ENCODE measurements at regions not wholly inside any gene's neighbourhood (a gene's known extent, or its start where the extent isn't known, plus 50 kb on each side); places are given as distances from the start of the nearest gene placed in this dataset.
"Not testable (repeated sequence)": the region's sequence is repeated elsewhere in the genome, so short reads cannot be mapped to it uniquely, and the experiment has no call there.

- H3K27ac ChIP-seq: no peak overlapping the region
Observed at GRCh38 chr3:31197941-31198340, 303.5 kb upstream of the GADL1 start.

GRCh38 chr3:31198890-31199289 lies 304.4 kb upstream of the GADL1 start:
- DNase-seq: no peak
- Histone ChIP-seq H3K4me3 (no peak overlapping the region), H3K27ac (no peak overlapping the region), H3K9me3 (no peaks in the 10 kb centered on the region), H3K4me1 (peaks cover 0 to under 1% (median 0%) of the 10 kb centered on the region in 4 donors), H3K36me3 (no peaks in the 10 kb centered on the region), H3K27me3 (no peaks in the 10 kb centered on the region)
- intact Hi-C loops (cut with DNase I; ENCODE audit: low total_unique reads): no loop called here
- no peak for TF ChIP-seq EP300 (IDR thresholded peaks at IDR 0.05)
- TF ChIP-seq POLR2AphosphoS5 (IDR thresholded peaks at IDR 0.05): no peak
- TF ChIP-seq POLR2A (IDR thresholded peaks at IDR 0.05): no peak
- TF ChIP-seq CTCF (IDR thresholded peaks at IDR 0.05): no peak

More at GRCh38 chr3:31197941-31198340, 303.5 kb upstream of the GADL1 start:
- H3K4me3 ChIP-seq: no peak overlapping the region
- intact Hi-C loops (cut with DNase I; ENCODE audit: low total_unique reads): no loop called here
- TF ChIP-seq CTCF (IDR thresholded peaks at IDR 0.05): no peak
- TF ChIP-seq POLR2A (IDR thresholded peaks at IDR 0.05): no peak
- TF ChIP-seq POLR2AphosphoS5 (IDR thresholded peaks at IDR 0.05): no peak
- TF ChIP-seq EP300 (IDR thresholded peaks at IDR 0.05): no peak
- no peaks in the 10 kb centered on the region for H3K36me3 ChIP-seq
- no peaks in the 10 kb centered on the region for H3K9me3 ChIP-seq
- no peaks in the 10 kb centered on the region for H3K4me1 ChIP-seq
- DNase-seq: no peak
- H3K27me3 ChIP-seq: no peaks in the 10 kb centered on the region
- 66 to 84% (median 82%) methylated on average over 2 of the region's 2 CpGs for whole genome bisulfite sequencing, 5 donors

- Histone ChIP-seq H3K27ac (no peak overlapping the region), H3K4me1 (peaks cover 0 to 3% (median 0%) of the 10 kb centered on the region in 4 donors), H3K4me3 (no peak overlapping the region), H3K9me3 (no peaks in the 10 kb centered on the region), H3K36me3 (no peaks in the 10 kb centered on the region), H3K27me3 (no peaks in the 10 kb centered on the region)
- intact Hi-C loops (cut with DNase I; ENCODE audit: low total_unique reads): no loop called here
- DNase-seq: no peak
- WGBS, 5 donors: 40 to 57% (median 42%) methylated on average over 5 of the region's 5 CpGs
- no peak for TF ChIP-seq POLR2AphosphoS5 (IDR thresholded peaks at IDR 0.05)
- no peak for TF ChIP-seq CTCF (IDR thresholded peaks at IDR 0.05)
- TF ChIP-seq POLR2A (IDR thresholded peaks at IDR 0.05): no peak
- TF ChIP-seq EP300 (IDR thresholded peaks at IDR 0.05): no peak
Observed at GRCh38 chr3:31203960-31204795, 309.7 kb upstream of the GADL1 start.

GRCh38 chr3:31204796-31205056 lies 310.3 kb upstream of the GADL1 start:
- DNase-seq; intact Hi-C loops (cut with DNase I; ENCODE audit: low total_unique reads): not testable (repeated sequence)
- 81 to 91% (median 86%) methylated on average over 4 of the region's 4 CpGs for WGBS, 5 donors

GRCh38 chr3:31210068-31210645 lies 315.7 kb upstream of the GADL1 start:
- 80 to 84% (median 82%) methylated on average over 5 of the region's 5 CpGs for WGBS, 5 donors

More at GRCh38 chr3:31204796-31205056, 310.3 kb upstream of the GADL1 start:
- H3K27me3 ChIP-seq, H3K36me3 ChIP-seq, H3K4me3 ChIP-seq, H3K27ac ChIP-seq, H3K9me3 ChIP-seq, H3K4me1 ChIP-seq: not testable (repeated sequence)

More at GRCh38 chr3:31210068-31210645, 315.7 kb upstream of the GADL1 start:
- Histone ChIP-seq H3K27me3 (no peaks in the 10 kb centered on the region), H3K36me3 (no peaks in the 10 kb centered on the region), H3K27ac (no peak overlapping the region), H3K4me1 (no peaks in the 10 kb centered on the region), H3K9me3 (no peaks in the 10 kb centered on the region), H3K4me3 (no peak overlapping the region)
- intact Hi-C loops (cut with DNase I; ENCODE audit: low total_unique reads): no loop called here
- no peak for DNase-seq
- TF ChIP-seq POLR2AphosphoS5 (IDR thresholded peaks at IDR 0.05) (no peak), POLR2A (IDR thresholded peaks at IDR 0.05) (no peak), EP300 (IDR thresholded peaks at IDR 0.05) (no peak), CTCF (IDR thresholded peaks at IDR 0.05) (no peak)

Measured in stomach (tissue), 8 donors.